HuH-7.5 (cell line): ENCODE measurements at regions not wholly inside any gene's neighbourhood (a gene's known extent, or its start where the extent isn't known, plus 50 kb on each side); places are given as distances from the start of the nearest gene placed in this dataset.
"Not testable (repeated sequence)": the region's sequence is repeated elsewhere in the genome, so short reads cannot be mapped to it uniquely, and the experiment has no call there.

Experiments
- DNase-seq: peaks from one replicate; pipeline ENCODE4 v3.0.0; 2011; ENCODE audit warnings: low spot score

DNA sequence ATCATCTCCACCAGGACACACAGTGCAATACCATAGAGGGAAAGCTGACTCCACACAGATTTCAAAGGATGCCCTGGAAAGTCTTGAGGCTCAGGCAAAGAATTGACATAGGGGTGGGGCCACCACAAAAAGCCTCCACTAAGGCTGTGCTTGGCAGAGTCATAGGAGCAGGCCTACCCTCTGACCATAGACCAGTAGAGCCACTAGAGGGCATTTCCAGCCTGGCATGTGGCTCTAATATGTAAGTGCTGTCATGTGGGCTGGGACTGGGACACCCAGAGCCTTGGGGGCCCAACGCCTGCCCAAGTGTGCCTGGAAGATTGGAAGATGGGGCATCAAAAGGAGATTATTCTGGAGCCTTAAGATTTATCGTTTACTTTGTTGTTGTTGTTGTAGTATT, 726.0 kb downstream of the DNAH5 start:
- peak; percentile 4 for DNase-seq

DNA sequence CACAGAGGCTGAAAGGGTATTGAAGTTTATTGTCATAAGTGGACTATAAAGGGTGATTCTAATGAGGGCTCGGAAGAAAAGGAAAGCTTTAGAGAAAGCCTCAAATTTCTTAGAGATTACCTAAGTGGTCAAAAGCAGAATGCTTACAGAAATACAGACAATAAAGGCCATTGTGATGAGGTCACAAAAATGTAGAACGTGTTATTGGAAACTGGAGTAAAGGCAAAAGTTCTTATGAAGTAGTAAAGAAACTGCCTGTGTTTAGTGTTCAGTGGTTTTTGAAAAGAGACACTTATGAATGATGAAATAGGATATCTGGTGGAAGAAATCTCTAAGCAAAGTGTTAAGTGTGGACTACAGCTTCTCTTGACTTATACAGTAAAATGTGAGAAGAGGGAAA, 726.9 kb downstream of the DNAH5 start:
- DNase-seq: no peak

DNA sequence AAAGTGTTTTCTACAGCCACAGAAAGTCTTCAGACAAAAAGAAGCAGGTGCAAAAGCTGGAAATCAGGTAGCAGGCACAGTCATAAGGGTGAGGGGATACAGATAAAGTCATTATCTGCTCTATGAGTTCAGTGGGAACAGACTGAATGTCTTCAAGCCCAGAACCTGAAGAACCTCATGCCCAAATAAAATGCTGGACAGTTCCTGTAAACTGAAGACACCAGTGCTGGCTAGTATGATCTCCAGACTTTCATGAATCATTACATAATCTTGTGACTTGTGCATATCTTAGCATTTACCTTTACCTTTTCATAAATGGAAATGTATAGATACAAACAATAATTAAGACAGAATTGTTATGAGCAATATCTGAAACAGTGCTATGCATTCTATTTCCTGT, 728.7 kb downstream of the DNAH5 start:
- DNase-seq: no peak

DNA sequence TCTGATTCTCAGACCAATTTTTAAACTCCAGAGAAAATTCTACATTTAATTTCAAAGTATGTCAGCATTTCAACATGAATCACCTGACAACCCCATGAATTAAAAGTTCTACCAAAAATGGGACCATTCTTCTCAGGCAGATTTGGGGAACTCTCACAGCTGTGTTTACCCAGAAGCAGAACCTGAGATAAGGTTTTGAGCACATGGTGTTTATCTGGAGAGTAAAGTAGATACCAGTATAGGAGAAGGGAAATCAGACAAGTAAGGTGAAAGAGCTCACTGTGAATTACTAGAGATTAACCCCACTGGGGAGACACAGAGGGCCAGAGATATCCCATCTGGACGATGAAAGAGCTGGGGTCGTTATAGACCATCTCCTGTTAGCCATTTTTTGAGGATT, 729.1 kb downstream of the DNAH5 start:
- DNase-seq: no peak

DNA sequence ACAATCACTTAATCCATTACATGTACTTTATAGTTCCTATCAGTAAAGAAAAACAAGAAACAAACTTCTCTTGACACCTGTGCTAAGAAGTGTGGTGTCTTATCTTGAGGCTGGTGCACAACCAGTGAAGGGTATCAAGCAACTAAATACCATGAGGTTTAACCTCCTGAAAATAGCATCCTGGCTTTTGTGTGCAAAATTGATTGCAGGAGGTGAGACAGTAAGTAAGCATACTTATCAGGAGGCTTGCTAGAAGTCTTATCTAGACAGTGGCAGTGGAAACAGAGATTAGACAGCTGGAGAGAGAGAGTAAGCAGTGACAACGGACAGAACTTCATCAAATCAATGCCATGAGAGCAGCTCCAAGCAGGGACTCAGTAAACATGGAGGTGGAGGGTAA, 730.3 kb downstream of the DNAH5 start:
- DNase-seq: no peak

DNA sequence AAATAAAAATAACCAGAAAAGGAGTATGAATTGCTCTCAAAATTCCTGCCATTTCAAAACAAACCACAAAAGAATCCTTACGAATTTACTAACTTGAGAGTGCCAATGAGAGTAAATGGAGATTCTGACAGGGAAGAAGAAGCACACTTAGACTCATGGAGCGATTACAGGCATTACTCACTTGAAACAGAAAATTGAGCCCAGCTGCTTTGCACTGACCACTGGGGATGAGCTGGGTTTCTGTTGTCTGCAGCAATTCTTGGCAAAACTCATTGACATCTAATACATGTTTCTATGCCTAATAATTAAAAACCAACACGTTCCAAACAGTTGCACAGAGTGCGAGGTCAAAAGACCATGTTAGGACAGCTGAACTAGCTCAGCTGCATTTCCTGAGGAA, 731.6 kb downstream of the DNAH5 start:
- no peak for DNase-seq

DNA sequence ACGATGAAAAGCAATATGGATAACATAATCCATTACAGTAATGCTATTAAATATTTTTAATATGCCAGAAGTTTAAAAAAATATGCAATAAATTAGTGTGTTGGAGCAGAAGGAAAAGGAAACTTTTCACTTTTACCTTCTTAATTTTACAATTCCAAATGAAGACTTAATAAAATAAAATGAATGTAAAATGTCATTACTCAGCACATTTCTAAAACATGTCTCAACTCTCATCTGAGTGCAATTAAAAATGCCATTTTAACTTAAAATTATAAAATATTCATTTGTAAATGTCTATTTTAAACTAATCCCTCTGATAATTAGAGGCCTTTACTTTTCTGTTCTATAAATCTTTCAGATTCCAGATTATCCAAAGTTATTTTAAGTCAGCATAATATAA, 733.4 kb downstream of the DNAH5 start:
- no peak for DNase-seq

DNA sequence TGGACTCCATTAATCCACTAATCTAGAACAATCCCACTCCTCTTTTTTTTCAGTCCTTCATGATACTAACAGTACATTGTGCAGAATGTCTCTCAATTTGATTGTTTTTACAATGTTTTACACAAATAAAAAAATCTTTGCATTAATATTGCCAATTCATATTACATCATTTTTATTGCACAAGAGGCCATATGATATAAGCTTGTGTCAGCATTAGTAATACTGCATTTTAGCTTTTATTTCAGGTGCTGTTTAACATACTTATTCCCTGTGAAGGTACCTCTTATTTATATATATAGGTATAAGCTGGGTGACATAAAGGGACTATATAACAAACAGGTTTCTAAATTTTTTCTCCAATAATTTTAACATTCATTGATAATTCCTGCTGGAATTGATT, 737.4 kb downstream of the DNAH5 start:
- no peak for DNase-seq

DNA sequence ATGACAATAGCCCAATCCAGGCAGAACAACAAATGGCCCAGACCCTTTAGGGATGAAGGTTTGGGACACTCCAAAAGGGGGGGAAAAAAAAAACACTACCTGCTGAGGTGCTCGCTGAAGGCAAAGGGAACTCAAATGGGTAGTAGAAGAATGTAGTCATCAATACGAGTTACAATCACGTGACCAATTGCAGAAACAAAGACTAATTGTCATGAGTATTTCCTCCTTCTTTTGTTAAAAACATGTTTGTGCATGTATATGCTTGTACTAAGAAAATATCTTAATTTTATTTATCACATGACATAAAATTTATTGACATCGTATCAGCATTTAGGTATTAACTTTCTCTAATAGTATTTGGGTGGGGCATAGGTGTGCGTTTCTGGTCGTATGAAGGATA, 743.5 kb downstream of the DNAH5 start:
- DNase-seq: no peak

DNA sequence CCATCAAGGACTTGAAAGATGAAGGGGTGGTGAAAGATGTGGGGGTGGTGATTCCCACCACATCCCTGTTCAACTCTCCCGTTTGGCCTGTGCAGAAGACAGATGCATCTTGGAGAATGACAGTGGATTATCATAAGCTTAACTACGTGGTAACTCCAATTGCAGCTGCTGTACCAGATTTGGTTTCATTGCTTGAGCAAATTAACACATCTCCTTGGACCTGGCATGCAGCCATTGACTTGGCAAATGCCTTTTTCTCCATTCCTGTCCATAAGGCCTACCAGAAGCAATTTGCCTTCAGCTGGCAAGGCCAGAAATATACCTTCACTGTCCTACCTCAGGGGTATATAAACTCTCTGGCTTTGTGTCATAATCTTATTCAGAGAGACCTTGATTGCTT, 746.3 kb downstream of the DNAH5 start:
- not testable (repeated sequence) for DNase-seq

DNA sequence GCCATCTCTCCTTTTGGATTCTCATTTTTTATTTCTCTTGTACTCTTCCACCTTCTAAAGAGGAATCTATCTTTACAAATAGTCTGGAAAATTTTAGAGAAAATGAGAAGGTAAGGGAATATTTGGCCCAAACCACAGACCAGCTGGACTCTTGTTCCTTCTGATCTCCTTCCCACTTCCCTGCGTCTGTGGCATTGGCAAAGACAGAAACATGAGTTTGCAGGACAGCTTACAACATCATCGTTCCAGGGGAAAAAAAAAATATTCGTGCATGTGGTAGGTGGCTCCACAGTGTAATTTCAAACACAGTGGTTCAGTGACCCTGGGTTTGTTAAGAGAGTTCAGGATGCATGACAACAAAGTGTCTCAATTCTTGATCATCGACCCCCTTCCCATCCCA, 755.0 kb downstream of the DNAH5 start:
- DNase-seq: no peak

DNA sequence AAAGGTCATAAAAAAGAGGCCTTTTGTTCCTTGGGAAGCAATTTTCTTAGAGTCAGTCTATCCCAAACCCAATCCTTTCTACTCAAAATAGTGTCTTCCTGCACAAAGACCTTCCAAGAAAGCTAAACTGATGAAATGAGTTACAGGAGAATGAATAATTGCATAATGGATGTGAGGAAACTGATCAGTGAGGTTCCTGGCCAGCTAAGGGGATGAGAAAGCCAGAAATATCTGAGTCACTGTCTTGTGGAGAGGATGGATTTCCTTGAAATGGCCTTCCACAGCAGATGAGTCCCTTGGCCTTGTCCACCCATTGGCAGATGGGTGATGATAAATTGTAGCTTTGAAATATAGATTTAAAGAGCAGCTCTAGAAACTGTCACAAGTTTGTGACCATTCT, 756.1 kb downstream of the DNAH5 start:
- no peak for DNase-seq

DNA sequence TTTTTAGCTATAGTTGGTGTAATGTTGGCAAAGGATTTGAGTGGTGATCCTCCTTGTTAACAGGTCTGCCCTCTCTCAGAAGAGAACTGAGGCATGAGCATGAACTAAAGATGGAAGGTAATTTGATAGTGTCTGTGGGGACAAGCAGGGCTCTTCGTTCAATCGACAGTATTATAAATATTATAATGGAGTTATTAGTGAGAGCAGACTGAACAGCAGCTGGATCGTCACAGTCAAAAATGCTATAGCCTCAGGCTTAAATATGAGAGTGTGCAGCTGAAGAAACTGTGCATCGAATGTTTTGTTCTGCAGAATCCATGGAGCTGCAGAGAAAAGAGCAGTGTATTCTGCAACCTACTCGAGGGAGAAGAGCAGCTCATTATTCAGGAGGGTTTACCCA, 757.3 kb downstream of the DNAH5 start:
- DNase-seq: no peak

DNA sequence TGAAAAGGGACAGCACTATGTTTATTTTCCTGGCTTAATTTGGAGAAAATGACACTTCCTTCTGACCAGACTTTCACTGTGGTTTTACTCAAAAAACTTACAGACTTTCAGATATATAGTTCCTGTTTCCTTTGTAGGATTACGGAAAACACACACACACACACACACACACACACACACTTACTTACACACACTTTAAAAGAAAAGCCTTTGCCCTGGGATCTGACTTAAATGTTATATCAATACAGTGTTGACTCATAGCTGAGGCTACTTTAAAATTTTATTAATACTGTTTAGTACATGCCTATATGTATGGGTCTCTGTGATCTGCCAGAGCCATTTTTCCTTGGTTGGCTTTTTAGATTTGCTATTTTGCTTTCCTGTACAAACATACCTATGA, 758.3 kb downstream of the DNAH5 start:
- no peak for DNase-seq

DNA sequence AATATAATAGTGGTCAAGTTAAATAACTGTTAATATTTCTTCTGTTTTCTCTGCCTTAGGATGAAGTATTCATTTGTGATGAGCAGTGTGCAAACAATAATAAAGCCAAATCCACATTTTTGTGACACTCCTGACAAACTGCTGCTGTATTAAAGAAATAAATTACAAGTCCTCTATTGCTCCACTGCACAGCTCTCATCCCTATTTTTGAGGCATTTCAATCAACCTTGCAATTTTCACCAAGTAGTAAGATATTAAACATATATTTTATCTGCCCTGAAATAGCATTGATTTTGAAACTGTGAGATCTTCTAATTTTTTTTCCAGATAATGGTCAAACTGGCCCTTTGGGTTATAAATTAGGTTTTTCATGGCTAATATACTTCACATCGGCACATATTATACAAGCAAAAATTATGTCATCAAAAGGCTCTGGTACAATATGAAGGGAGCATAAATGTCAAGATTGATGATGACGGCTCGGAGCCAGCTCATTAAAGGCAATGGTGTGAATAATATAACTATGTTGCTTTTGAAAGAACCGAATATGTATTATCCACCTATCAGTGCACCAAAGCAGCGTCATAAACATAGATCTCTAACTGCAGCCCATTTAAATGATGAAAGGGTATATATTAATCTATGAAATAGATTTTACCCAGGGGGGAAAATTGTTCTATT, 764.9 kb downstream of the DNAH5 start:
- DNase-seq: no peak

DNA sequence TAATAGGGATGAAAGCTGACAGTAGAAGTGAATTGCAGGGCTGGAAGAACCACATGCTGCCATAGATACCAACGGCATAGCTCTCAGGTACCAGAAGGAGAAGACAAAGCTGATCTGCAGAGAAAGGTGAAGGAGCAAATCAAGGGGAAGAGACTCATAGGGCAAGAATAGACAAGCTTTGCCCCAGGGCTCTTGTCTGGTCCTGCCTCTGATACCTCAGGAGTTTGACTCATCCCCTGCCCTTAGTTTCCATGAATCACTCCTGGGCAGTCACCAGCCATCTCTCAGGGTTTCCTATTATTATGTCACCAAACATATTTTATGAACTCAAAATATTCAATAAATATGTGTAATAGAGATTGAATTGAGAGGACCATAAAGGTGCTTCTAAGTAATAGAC, 800.9 kb downstream of the DNAH5 start:
- DNase-seq: no peak

DNA sequence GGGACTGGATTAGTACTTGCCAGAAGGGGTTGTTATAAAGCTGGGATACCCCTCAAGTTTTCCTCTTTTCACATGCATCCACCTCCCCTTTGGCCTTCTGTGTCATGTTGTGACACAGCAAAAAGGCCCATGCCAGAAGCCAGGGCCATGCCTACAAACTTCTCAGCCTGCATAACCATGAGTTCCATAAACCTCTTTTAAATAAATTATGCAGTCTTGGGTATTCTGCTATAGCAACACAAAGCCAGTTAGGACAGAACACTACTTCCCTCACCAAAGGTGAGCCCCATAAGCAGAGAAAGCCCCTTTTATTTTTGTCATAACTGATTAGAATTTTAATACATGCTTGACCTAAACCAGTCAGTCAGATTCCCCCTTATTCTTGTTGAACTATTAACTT, 801.3 kb downstream of the DNAH5 start:
- DNase-seq: no peak

DNA sequence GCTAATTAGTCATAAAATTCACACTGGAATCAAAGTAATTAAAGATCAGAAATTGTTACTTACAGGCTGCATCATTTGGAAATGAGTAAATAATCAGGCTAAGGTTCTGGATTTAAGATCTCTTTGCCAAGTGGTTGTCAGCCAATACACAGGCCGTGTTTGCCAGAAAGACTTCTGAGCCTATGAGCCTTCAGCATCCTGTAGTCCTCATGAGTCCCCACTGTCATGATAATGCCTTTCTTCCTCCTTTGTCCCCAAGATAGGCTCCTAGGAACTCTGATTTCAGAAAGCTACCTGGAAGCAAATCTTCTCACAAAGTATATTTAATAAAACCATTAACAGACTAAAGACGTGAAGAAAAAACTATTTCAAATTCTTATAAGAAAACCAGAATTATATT, 810.5 kb downstream of the DNAH5 start:
- no peak for DNase-seq

DNA sequence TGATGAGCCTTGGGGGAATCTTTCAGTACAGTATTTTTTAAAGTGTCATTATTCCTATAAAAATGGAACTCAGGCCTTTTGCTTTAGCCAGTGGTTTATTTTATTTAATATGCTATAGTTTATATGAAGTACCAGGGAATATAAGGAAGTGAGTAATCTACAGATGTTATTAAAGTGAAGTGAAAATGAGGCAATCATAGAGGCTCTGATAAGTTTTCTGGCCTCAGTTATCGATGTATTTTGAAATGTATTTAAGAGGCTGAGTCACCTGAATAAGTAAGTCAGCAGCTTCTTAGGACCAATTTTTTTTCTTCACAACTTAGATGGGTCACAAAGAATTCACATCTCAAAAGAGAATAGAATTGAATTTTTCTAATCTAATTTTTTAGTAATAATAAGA, 829.0 kb downstream of the DNAH5 start:
- DNase-seq: no peak

DNA sequence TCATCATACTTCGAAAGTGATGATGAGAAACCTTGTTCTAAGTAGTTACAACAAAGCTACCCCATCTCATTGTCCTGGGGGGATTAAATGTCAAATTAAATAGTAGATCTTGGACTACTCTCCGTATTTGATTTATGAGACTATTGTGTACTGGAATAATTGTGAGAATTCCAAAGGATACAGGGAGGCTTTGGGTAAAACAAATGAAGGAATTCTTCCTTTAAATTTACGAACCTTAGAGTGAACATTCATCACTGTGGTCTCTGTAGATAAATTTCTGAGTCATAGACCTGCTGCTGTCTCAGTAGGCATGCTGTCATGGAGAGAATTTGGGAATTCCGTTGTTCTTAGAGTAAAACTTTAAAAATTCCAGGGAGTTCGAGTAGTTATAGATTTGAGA, 836.2 kb downstream of the DNAH5 start:
- no peak for DNase-seq

DNA sequence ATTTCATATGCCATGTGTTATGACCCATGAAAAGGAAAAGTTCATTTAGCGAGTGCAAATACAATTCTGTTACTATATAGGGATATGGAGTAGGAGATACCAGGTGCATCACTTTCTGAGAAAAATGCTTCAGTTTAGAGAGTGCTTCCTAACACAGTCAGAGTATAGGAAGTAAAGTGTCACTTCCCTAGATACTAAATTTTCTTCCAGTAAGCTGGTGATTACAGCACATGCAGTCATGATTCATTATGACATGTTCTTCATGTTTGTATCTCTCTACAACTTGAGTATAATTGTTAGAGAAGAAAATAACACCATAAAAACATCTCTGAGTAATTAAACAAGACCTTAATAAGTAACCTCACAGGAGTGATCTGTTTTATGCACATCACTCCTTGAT, 837.0 kb downstream of the DNAH5 start:
- no peak for DNase-seq

DNA sequence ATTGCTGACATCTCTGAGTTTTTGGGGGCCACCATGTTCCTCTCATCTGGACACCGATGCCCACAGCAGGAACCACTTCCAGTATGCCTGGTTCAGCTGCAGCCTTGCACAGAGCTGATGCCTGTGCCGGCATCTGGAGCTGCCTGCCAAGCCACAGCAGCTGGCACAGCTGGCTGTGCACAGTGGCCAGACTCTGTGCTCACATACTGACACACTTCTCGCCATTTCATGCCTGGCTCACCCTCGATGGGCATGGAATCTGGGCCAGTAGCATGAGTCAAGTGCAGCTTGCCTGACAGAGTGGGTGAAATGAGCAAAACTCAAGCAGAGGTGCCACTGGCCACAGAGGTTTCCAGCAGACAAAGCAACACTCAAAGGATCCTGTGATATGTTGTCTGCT, 863.4 kb downstream of the DNAH5 start:
- no peak for DNase-seq

DNA sequence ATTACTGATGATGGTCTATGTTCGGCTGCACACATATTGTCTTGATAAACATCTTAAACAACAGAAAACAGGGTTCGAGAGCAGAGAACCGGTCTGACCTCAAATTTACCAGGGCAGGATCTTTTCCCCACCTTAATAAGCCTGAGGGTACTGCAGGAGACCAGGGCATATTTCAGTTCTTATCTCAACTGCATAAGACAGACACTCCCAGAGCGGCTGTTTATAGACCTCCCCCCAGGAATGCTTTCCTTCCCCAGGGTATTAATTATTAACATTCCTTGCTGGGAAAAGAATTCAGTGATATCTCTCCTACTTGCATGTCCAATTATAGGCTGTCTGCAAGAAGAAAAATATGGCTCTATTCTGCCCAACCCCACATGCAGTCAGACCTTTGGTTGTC, 871.6 kb downstream of the DNAH5 start:
- DNase-seq: not testable (repeated sequence)

DNA sequence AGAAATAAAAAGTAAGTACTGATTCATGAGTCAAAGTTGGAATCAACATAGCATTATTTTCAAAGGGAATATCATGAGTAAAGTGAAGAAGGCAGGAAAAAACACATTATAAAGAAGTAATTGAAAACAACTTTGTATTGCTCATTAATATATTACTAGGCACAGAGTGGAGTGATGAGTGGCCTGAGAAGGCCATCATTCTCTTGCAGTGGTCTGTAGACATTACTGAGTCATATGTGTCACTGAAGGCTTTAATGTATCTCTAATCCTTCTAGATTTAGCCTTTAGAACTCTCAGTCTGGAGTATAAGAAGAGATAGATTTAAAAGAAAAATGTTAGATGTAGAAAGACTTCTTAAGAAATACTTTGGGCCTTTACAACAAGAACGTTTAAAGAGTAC, 881.4 kb downstream of the DNAH5 start:
- DNase-seq: no peak
